Hepatocyte (in vitro differentiated cells): ENCODE measurements at regions not wholly inside any gene's neighbourhood (a gene's known extent, or its start where the extent isn't known, plus 50 kb on each side); places are given as distances from the start of the nearest gene placed in this dataset.

Experiments
- EZH2 ChIP-seq: fragments of 200-600 bp; sonication (generic); IDR thresholded peaks from 2 replicates; pipeline ENCODE4 v1.6.1; 2016; ENCODE audit warnings: antibody characterized with exemption, mild to moderate bottlenecking, borderline replicate concordance
- TF ChIP-seq, protein P1 (sequence below): fragments of 200-600 bp; sonication (generic); IDR thresholded peaks from 2 replicates; pipeline ENCODE4 v1.5.1; 2016; ENCODE audit warnings: antibody characterized with exemption, mild to moderate bottlenecking; ENCODE audit not compliant: poor library complexity

DNA sequence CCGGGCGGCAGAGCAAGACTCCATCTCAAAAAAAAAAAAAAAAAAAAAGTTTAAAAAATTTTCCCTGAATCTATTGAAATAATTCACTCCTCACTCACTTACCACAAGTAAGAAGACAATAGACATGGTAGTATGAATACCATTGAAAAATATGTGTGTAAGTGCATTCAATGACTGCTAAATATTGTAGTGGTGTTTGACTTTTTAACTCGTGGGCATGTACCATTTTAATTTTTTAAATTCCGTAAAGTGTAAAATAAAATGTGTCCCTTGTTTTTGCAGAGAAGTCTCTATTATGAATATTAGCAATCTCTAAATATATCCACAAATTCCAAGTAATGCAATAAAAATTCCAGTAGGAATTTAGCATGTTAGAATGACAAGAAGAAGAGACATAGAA, 134.1 kb downstream of the COPS8 start:
- TF ChIP-seq, protein P1, sequence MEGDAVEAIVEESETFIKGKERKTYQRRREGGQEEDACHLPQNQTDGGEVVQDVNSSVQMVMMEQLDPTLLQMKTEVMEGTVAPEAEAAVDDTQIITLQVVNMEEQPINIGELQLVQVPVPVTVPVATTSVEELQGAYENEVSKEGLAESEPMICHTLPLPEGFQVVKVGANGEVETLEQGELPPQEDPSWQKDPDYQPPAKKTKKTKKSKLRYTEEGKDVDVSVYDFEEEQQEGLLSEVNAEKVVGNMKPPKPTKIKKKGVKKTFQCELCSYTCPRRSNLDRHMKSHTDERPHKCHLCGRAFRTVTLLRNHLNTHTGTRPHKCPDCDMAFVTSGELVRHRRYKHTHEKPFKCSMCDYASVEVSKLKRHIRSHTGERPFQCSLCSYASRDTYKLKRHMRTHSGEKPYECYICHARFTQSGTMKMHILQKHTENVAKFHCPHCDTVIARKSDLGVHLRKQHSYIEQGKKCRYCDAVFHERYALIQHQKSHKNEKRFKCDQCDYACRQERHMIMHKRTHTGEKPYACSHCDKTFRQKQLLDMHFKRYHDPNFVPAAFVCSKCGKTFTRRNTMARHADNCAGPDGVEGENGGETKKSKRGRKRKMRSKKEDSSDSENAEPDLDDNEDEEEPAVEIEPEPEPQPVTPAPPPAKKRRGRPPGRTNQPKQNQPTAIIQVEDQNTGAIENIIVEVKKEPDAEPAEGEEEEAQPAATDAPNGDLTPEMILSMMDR: no peak
- no peak for TF ChIP-seq EZH2
